ENCODE measurements at regions not wholly inside any gene's neighbourhood (a gene's known extent, or its start where the extent isn't known, plus 50 kb on each side); places are given as distances from the start of the nearest gene placed in this dataset.

GRCh38 chr14:48111151-48111550 lies 435.7 kb upstream of the MDGA2 start:
- TF ChIP-seq TOX (CRISPR knock-in tag; IDR thresholded peaks at IDR 0.05; ENCODE audit: borderline replicate concordance) (no peak), PATZ1 (CRISPR knock-in tag; IDR thresholded peaks at IDR 0.05; ENCODE audit: borderline replicate concordance) (no peak), ZFP30 (CRISPR knock-in tag; IDR thresholded peaks at IDR 0.05) (no peak), GLIS3 (CRISPR knock-in tag; IDR thresholded peaks at IDR 0.05) (no peak), ESRRG (CRISPR knock-in tag; IDR thresholded peaks at IDR 0.05) (no peak), ZNF70 (CRISPR knock-in tag; IDR thresholded peaks at IDR 0.05) (no peak), ZFP3 (CRISPR knock-in tag; IDR thresholded peaks at IDR 0.05) (no peak), ARNTL (CRISPR knock-in tag; IDR thresholded peaks at IDR 0.05; ENCODE audit: borderline replicate concordance, low read depth) (no peak), BACH2 (CRISPR knock-in tag; IDR thresholded peaks at IDR 0.05; ENCODE audit: borderline replicate concordance) (no peak), CREB5 (CRISPR knock-in tag; IDR thresholded peaks at IDR 0.05; ENCODE audit: low read depth) (no peak), TSHZ2 (CRISPR knock-in tag; IDR thresholded peaks at IDR 0.05) (no peak)

Measured in SK-N-SH treated with all-trans-retinoic acid at 6 μM for 48 hours (cell line).